Keratinocyte (primary cell): ENCODE measurements at regions not wholly inside any gene's neighbourhood (a gene's known extent, or its start where the extent isn't known, plus 50 kb on each side); places are given as distances from the start of the nearest gene placed in this dataset.

Source experiments
- EZH2 ChIP-seq: IDR thresholded peaks from one replicate; pipeline ENCODE4 v1.6.1; 2012; ENCODE audit warnings: inconsistent platforms, mild to moderate bottlenecking, low read length, moderate library complexity
- TF ChIP-seq, protein P1 (sequence below), 3 experiments: IDR thresholded peaks in 1 of 3; conservative IDR thresholded peaks in 1 of 3; optimal IDR thresholded peaks in 1 of 3; 2 replicates in 2 of 3; 3 replicates in 1 of 3; pipeline versions ENCODE3 to v1.5.1; 2011; ENCODE audit warnings: low read length in 3 of 3, mild to moderate bottlenecking in 3 of 3, moderate library complexity in 2 of 3, control low read depth in 1 of 3, inconsistent platforms in 1 of 3; ENCODE audit not compliant: insufficient read depth in 2 of 3; ENCODE audit errors: extremely low read depth in 1 of 3

DNA sequence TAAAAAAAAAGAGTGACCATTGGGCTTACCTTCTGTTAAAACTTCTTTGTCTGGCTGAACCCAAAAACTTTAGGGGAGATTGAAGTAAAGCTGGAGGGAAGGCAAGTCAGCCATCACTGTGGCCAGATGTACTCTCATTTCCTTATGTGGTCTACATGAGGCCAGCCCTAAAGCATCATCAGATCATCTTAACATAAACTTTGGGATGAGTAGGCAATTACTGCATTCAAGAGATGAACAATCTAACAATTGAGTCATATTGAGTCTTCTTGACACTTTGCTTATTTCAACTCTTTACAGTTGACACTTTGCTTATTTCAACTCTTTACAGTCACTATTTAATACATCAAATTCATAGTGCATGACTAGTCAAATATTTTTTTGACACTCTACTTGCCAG lies 155.6 kb downstream of the QPCT start:
- TF ChIP-seq EZH2 = no peak
- TF ChIP-seq, protein P1, sequence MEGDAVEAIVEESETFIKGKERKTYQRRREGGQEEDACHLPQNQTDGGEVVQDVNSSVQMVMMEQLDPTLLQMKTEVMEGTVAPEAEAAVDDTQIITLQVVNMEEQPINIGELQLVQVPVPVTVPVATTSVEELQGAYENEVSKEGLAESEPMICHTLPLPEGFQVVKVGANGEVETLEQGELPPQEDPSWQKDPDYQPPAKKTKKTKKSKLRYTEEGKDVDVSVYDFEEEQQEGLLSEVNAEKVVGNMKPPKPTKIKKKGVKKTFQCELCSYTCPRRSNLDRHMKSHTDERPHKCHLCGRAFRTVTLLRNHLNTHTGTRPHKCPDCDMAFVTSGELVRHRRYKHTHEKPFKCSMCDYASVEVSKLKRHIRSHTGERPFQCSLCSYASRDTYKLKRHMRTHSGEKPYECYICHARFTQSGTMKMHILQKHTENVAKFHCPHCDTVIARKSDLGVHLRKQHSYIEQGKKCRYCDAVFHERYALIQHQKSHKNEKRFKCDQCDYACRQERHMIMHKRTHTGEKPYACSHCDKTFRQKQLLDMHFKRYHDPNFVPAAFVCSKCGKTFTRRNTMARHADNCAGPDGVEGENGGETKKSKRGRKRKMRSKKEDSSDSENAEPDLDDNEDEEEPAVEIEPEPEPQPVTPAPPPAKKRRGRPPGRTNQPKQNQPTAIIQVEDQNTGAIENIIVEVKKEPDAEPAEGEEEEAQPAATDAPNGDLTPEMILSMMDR (optimal IDR thresholded peaks at IDR 0.05 in 1 of 3, IDR thresholded peaks at IDR 0.05 in 1 of 3, conservative IDR thresholded peaks at IDR 0.05 in 1 of 3; ENCODE audit: extremely low read depth in 1 of 3, insufficient read depth in 2 of 3, low read length in 3 of 3) = no peak
